GM12892 (cell line): ENCODE measurements at regions not wholly inside any gene's neighbourhood (a gene's known extent, or its start where the extent isn't known, plus 50 kb on each side); places are given as distances from the start of the nearest gene placed in this dataset.

Source experiments
- POLR2A ChIP-seq: IDR thresholded peaks from 2 replicates; pipeline ENCODE4 v1.6.1; 2011; ENCODE audit warnings: low read depth, low read length, control low read depth
- POLR2AphosphoS5 ChIP-seq: IDR thresholded peaks from 2 replicates; pipeline ENCODE4 v1.6.1; 2011; ENCODE audit warnings: low read depth, low read length, control low read depth
- TAF1 ChIP-seq: IDR thresholded peaks from 2 replicates; pipeline ENCODE4 v1.6.1; 2011; ENCODE audit warnings: low read depth, mild to moderate bottlenecking, control low read depth, low read length, borderline replicate concordance

GRCh38 chr19:29085206-29085605, 127.7 kb downstream of the UQCRFS1 start:
- TF ChIP-seq POLR2A (no peak), POLR2AphosphoS5 (no peak), TAF1 (no peak)
